HG03571 (cell line): ENCODE measurements at regions not wholly inside any gene's neighbourhood (a gene's known extent, or its start where the extent isn't known, plus 50 kb on each side); places are given as distances from the start of the nearest gene placed in this dataset.
"Not testable (repeated sequence)": the region's sequence is repeated elsewhere in the genome, so short reads cannot be mapped to it uniquely, and the experiment has no call there.

Source experiments
- ATAC-seq: cut with Tn5 transposase; IDR thresholded peaks from one replicate; pipeline ENCODE4 v1.9.1; 2021; ENCODE audit not compliant: unreplicated experiment

- ATAC-seq = not testable (repeated sequence)
These were observed 385.0 kb upstream of the TPM1 start for GRCh38 chr15:62657501-62657900.

DNA sequence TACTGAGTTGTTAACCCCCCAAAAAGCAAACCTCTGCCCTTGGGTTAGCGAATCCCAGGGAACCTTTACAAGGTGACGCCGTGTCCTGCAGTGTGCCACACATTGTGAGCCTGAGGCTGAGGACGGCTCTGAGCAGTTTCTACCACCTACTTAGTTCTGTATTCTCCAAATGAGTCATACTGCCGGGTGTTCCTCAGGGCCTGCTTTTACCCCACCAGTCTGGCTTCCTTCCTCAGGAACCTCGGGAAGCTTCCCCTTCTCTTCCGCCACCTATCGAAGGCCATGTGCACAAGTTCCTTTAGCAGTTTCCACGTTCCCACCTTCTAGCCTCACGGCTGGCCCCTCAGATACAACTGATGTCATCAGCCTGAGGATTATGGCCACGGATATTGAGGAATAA, 384.0 kb upstream of the TPM1 start:
- no peak for ATAC-seq

- ATAC-seq = no peak
These were observed 379.0 kb upstream of the TPM1 start for GRCh38 chr15:62663547-62663946.

DNA sequence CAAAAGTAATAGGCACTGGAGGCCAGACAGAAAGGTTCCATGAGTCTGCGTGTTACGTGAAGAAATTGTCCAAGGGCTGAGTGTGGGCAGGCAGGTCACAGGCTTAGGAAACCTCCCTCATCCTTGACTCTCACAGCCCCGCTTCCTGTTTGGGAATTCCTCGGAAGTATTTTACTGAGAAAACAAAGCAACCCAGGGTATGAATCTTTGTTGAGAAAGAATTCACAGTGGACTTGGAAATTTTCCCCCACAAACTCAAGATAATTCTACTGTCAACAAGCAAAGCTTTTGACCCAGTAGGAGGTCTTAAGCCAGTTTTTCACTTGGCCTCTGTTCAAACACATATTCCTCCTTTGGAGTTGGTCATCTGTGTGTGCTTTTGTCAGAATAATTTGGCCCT, 377.1 kb upstream of the TPM1 start:
- no peak for ATAC-seq

- no peak for ATAC-seq
These were observed 376.5 kb upstream of the TPM1 start for GRCh38 chr15:62666046-62666445.

- ATAC-seq = no peak
These were observed 370.3 kb upstream of the TPM1 start for GRCh38 chr15:62672268-62672667.

- no peak for ATAC-seq
These were observed 365.7 kb upstream of the TPM1 start for GRCh38 chr15:62676891-62677290.

- no peak for ATAC-seq
These were observed 360.3 kb upstream of the TPM1 start for GRCh38 chr15:62681939-62682896.

DNA sequence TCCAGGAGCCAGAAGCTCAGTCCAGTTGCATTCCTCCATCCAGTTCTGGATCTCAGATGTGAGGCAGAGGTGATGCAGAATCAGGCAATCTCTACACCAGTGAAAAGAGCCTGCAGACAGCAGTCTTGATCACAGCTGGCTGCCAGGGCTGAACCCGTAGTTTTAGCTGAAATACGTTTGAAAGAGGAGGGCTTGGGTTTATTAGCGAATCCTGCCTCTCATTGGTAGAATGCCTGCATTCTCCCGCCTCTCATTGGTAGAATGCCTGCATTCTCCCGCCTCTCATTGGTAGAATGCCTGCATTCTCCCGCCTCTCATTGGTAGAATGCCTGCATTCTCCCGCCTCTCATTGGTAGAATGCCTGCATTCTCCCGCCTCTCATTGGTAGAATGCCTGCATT, 359.4 kb upstream of the TPM1 start:
- not testable (repeated sequence) for ATAC-seq

- no peak for ATAC-seq
These were observed 358.3 kb upstream of the TPM1 start for GRCh38 chr15:62684123-62684808.

GRCh38 chr15:62691008-62691407, 351.5 kb upstream of the TPM1 start:
- no peak for ATAC-seq

- no peak for ATAC-seq
These were observed 344.9 kb upstream of the TPM1 start for GRCh38 chr15:62697636-62698035.

DNA sequence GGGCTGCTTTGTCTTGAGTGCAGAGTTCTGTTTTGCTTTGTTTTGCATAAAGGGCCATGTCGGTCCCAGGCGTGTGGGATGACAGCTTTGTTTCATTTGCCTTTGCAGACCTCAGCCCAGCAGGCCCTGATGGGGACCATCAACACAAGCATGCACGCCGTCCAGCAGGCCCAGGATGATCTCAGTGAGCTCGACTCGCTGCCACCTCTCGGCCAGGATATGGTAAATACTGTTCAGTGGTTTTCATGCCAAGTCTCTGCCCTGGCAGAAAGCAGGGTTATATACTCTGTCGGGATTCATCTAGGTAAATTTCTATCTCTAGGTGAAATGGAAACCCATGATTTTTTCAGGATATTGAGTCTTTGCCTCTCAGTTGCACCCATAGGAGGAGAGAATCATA, 343.9 kb upstream of the TPM1 start:
- ATAC-seq = no peak

GRCh38 chr15:62706317-62706716, 336.2 kb upstream of the TPM1 start:
- ATAC-seq = no peak

DNA sequence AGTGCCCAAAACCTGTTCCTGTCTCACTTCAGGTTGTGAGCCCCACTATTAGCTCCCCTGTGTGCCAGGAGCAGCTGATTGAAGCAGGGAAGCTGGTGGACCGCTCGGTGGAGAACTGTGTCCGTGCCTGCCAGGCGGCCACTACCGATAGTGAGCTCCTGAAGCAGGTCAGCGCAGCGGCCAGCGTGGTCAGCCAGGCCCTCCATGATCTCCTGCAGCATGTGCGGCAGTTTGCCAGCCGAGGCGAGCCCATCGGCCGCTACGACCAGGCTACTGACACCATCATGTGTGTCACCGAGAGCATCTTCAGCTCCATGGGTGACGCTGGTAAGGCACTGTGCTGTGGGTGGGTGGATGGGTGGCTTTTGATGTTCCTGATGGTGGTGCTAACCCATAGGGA, 334.1 kb upstream of the TPM1 start:
- no peak for ATAC-seq

GRCh38 chr15:62709261-62709660, 333.3 kb upstream of the TPM1 start:
- no peak for ATAC-seq

- no peak for ATAC-seq
These were observed 330.7 kb upstream of the TPM1 start for GRCh38 chr15:62711691-62712454.

- ATAC-seq = no peak
These were observed 330.1 kb upstream of the TPM1 start for GRCh38 chr15:62712455-62712839.

DNA sequence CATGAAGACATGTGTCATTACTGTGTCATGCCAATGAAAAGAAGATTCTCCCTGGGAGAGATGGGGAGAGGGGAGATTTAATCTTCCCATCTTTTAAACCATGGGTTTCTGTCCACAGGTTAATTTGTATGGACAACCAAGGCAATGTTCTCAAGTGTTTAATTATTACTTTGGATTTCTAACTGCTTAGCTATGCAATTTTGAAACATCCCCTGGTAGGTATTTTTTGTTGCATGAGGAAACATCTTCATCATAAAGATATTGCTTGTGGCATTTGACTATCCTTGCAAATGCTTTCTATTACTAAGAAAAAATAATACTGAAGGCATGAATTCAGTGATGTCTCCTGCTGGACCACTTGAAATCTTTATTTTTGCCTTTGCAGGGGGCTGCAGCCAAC, 326.6 kb upstream of the TPM1 start:
- no peak for ATAC-seq

- ATAC-seq = no peak
These were observed 325.1 kb upstream of the TPM1 start for GRCh38 chr15:62717496-62717895.

- no peak for ATAC-seq
These were observed 323.2 kb upstream of the TPM1 start for GRCh38 chr15:62719316-62719715.

DNA sequence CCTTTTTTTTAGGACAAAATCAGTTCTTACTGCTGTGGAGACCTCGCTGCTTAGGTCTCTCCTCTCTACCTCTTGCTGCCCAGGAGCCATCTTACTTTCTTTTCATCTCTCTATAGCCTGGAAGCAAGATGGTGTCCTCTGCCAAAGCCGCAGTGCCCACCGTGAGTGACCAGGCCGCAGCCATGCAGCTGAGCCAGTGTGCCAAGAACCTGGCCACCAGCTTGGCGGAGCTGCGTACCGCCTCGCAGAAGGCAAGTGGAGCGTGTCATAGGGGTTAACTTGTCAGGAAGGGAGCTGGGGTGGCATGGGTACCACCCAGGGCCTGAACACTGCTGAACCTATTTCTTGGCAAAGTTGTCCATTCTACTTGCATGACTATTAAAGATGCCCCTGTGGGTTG, 320.3 kb upstream of the TPM1 start:
- ATAC-seq = no peak
